HG02885 (cell line): ENCODE measurements at regions not wholly inside any gene's neighbourhood (a gene's known extent, or its start where the extent isn't known, plus 50 kb on each side); places are given as distances from the start of the nearest gene placed in this dataset.

Experiments used
- ATAC-seq: cut with Tn5 transposase; IDR thresholded peaks from one replicate; pipeline ENCODE4 v1.9.1; 2021; ENCODE audit warnings: mild to moderate bottlenecking; ENCODE audit not compliant: unreplicated experiment, poor library complexity

GRCh38 chr3:106813742-106814141, 563.5 kb upstream of the CCDC54 start:
- no peak for ATAC-seq

- ATAC-seq: no peak
Observed at GRCh38 chr3:106814231-106814630, 563.0 kb upstream of the CCDC54 start.

- ATAC-seq: no peak
Observed at GRCh38 chr3:106816838-106817237, 560.4 kb upstream of the CCDC54 start.

GRCh38 chr3:106817706-106818105, 559.5 kb upstream of the CCDC54 start:
- no peak for ATAC-seq

- no peak for ATAC-seq
Observed at GRCh38 chr3:106819440-106819839, 557.8 kb upstream of the CCDC54 start.

GRCh38 chr3:106820726-106821362, 556.4 kb upstream of the CCDC54 start:
- ATAC-seq: no peak

- ATAC-seq: no peak
Observed at GRCh38 chr3:106821801-106822200, 555.4 kb upstream of the CCDC54 start.

GRCh38 chr3:106822204-106822603, 555.0 kb upstream of the CCDC54 start:
- ATAC-seq: no peak

- ATAC-seq: no peak
Observed at GRCh38 chr3:106823701-106824100, 553.5 kb upstream of the CCDC54 start.

- no peak for ATAC-seq
Observed at GRCh38 chr3:106824856-106825255, 552.4 kb upstream of the CCDC54 start.

- no peak for ATAC-seq
Observed at GRCh38 chr3:106825962-106826605, 551.2 kb upstream of the CCDC54 start.

GRCh38 chr3:106826791-106827311, 550.4 kb upstream of the CCDC54 start:
- ATAC-seq: no peak

GRCh38 chr3:106827515-106828213, 549.6 kb upstream of the CCDC54 start:
- no peak for ATAC-seq

- ATAC-seq: no peak
Observed at GRCh38 chr3:106829206-106829605, 548.0 kb upstream of the CCDC54 start.

GRCh38 chr3:106830334-106830733, 546.9 kb upstream of the CCDC54 start:
- no peak for ATAC-seq

- ATAC-seq: no peak
Observed at GRCh38 chr3:106836906-106837305, 540.3 kb upstream of the CCDC54 start.

- no peak for ATAC-seq
Observed at GRCh38 chr3:106837616-106838015, 539.6 kb upstream of the CCDC54 start.

GRCh38 chr3:106839576-106840280, 537.5 kb upstream of the CCDC54 start:
- no peak for ATAC-seq

GRCh38 chr3:106840319-106840718, 536.9 kb upstream of the CCDC54 start:
- no peak for ATAC-seq

GRCh38 chr3:106842151-106842550, 535.1 kb upstream of the CCDC54 start:
- ATAC-seq: no peak

GRCh38 chr3:106844638-106845037, 532.6 kb upstream of the CCDC54 start:
- no peak for ATAC-seq
